GM23248 (cell line): ENCODE measurements at regions not wholly inside any gene's neighbourhood (a gene's known extent, or its start where the extent isn't known, plus 50 kb on each side); places are given as distances from the start of the nearest gene placed in this dataset.

Source experiments
- DNase-seq: peaks from one replicate; pipeline ENCODE4 v3.0.0-alpha.2; 2015
- H2AFZ ChIP-seq: fragments of 200-600 bp; sonication (generic); 2 replicates; pipeline ENCODE4 v1.6.1; 2016; ENCODE audit warnings: antibody characterized with exemption
- H3F3A ChIP-seq: fragments of 200-600 bp; sonication (generic); 2 replicates; pipeline ENCODE4 v1.6.1; 2016; ENCODE audit warnings: mild to moderate bottlenecking, antibody characterized with exemption, mixed run types; ENCODE audit not compliant: insufficient read depth
- H3K27ac ChIP-seq: fragments of 200-600 bp; sonication (generic); 2 replicates; pipeline ENCODE4 v1.5.1; 2016; ENCODE audit warnings: mild to moderate bottlenecking
- H3K27me3 ChIP-seq: fragments of 200-600 bp; sonication (generic); replicated peaks from 2 replicates; pipeline ENCODE4 v1.6.1; 2016; ENCODE audit warnings: mild to moderate bottlenecking; ENCODE audit not compliant: insufficient read depth
- H3K36me3 ChIP-seq: fragments of 200-600 bp; sonication (generic); 2 replicates; pipeline ENCODE4 v1.6.1; 2016; ENCODE audit warnings: low read depth, mild to moderate bottlenecking
- H3K4me1 ChIP-seq: fragments of 200-600 bp; sonication (generic); 2 replicates; pipeline ENCODE4 v1.6.1; 2016; ENCODE audit warnings: mild to moderate bottlenecking; ENCODE audit not compliant: insufficient read depth
- H3K4me2 ChIP-seq: fragments of 200-600 bp; sonication (generic); one replicate; pipeline ENCODE4 v1.6.1; 2016; ENCODE audit warnings: mild to moderate bottlenecking; ENCODE audit not compliant: unreplicated experiment
- H3K4me3 ChIP-seq: fragments of 200-600 bp; sonication (generic); 2 replicates; pipeline ENCODE4 v1.5.1; 2016; ENCODE audit warnings: mild to moderate bottlenecking
- H3K79me2 ChIP-seq: fragments of 200-600 bp; sonication (generic); 2 replicates; pipeline ENCODE4 v1.6.1; 2016; ENCODE audit warnings: mild to moderate bottlenecking; ENCODE audit not compliant: insufficient read depth
- H3K9ac ChIP-seq: fragments of 200-600 bp; sonication (generic); 2 replicates; pipeline ENCODE4 v1.6.1; 2016; ENCODE audit warnings: mild to moderate bottlenecking
- H3K9me2 ChIP-seq: fragments of 200-600 bp; sonication (generic); 2 replicates; pipeline ENCODE4 v1.6.1; 2016; ENCODE audit warnings: mixed run types, mild to moderate bottlenecking, moderate library complexity; ENCODE audit not compliant: insufficient read depth
- H3K9me3 ChIP-seq: fragments of 200-600 bp; sonication (generic); one replicate; pipeline ENCODE4 v1.6.1; 2017; ENCODE audit warnings: low read depth
- H4K20me1 ChIP-seq: fragments of 200-600 bp; sonication (generic); 2 replicates; pipeline ENCODE4 v1.6.0; 2016; ENCODE audit not compliant: insufficient read depth
- EZH2 ChIP-seq: fragments of 200-600 bp; sonication (generic); IDR thresholded peaks from 2 replicates; pipeline ENCODE4 v1.6.1; 2018; ENCODE audit warnings: antibody characterized with exemption, mild to moderate bottlenecking; ENCODE audit not compliant: insufficient read depth, poor library complexity, severe bottlenecking
- EZH2phosphoT487 ChIP-seq: fragments of 200-600 bp; sonication (generic); IDR thresholded peaks from 2 replicates; pipeline ENCODE4 v1.6.1; 2018; ENCODE audit warnings: antibody characterized with exemption, moderate library complexity, mild to moderate bottlenecking, low read depth; ENCODE audit not compliant: insufficient read depth
- WGBS, 2 experiments: methylation state at CpG; one replicate each; pipeline ENCODE4 v1.1.6; 2015 to 2017; ENCODE audit warnings: low lambda C conversion rate in 2 of 2, low coverage in 1 of 2; ENCODE audit errors: missing lambda C conversion rate in 2 of 2; 5-methylcytosine and 5-hydroxymethylcytosine counted together
- in situ Hi-C: fragments of 300-500 bp; cut with MboI; formaldehyde crosslinking; loops from 2 replicates; pipeline ENCODE4 v1.15.0; 2020

DNA sequence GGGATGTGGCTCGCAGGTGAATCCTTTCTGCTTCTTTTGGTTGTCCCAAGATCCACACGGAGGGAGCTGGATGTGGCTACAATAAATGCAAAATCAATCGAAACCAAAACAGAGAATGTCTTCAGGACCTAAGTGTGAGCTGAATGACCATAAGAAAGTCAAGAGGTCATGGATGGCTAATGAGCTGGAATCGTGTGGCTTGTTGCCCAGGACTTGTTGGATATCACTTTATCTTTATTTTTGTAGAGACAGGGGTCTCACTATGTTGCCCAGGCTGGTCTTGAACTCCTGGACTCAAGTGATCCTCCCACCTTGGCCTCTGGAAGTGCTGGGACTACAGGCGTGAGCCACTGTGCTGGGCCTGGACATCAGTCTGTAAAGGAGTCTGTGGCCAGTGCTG lies 326.8 kb upstream of the N4BP1 start:
- DNase-seq, result no peak
- Histone ChIP-seq H4K20me1 (no peaks in the 10 kb centered on the region), H3K27me3 (no peaks in the 10 kb centered on the region), H2AFZ (no peak overlapping the region), H3K9ac (no peak overlapping the region), H3F3A (no peaks in the 10 kb centered on the region), H3K79me2 (no peaks in the 10 kb centered on the region), H3K4me1 (no peaks in the 10 kb centered on the region), H3K27ac (no peak overlapping the region), H3K36me3 (no peaks in the 10 kb centered on the region), H3K4me3 (no peak overlapping the region), H3K9me2 (no peaks in the 10 kb centered on the region), H3K4me2 (no peak overlapping the region), H3K9me3 (no peaks in the 10 kb centered on the region)
- in situ Hi-C loops, result no loop called here
- no peak for TF ChIP-seq EZH2phosphoT487
- no peak for TF ChIP-seq EZH2
- WGBS, 2 experiments, result 17 to 23% methylated on average over 5 of the region's 5 CpGs

DNA sequence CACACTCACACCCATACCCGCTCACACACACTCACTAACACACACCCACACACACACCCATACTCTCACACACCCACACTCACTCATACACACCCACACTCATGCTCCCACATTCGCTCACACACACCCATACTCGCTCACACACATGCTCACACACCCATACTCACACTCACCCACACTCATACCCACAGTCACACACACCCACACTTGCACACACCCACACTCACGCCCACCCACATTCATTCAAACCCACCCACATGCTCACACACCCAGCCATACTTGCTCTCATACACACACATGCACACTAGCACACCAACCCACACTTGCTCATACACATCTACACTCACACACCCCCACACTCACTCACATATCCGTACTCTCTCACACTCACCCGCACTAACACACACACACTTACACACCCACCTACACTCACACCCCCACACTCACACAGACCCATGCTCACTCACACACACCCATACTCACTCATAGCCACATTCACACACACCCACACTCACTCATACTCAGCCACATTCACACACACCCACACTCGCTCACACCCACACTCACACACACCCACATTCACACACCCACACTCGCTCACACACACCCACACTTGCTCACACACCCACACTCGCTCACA lies 322.4 kb upstream of the N4BP1 start:
- H3K9ac ChIP-seq, result no peak overlapping the region
- H4K20me1 ChIP-seq, result no peaks in the 10 kb centered on the region
- H3K4me2 ChIP-seq, result no peak overlapping the region
- TF ChIP-seq EZH2 (no peak), EZH2phosphoT487 (no peak)
- DNase-seq, result no peak
- no peak overlapping the region for H3K4me3 ChIP-seq
- no peaks in the 10 kb centered on the region for H3K79me2 ChIP-seq
- H3K27me3 ChIP-seq, result no peaks in the 10 kb centered on the region
- H3K27ac ChIP-seq, result no peak overlapping the region
- WGBS, 2 experiments, result 35 to 38% methylated on average over 9 of the region's 9 CpGs
- no peak overlapping the region for H2AFZ ChIP-seq
- H3K36me3 ChIP-seq, result no peaks in the 10 kb centered on the region
- H3K9me3 ChIP-seq, result no peaks in the 10 kb centered on the region
- no peaks in the 10 kb centered on the region for H3F3A ChIP-seq
- H3K4me1 ChIP-seq, result no peaks in the 10 kb centered on the region
- in situ Hi-C loops, result no loop called here
- H3K9me2 ChIP-seq, result no peaks in the 10 kb centered on the region

DNA sequence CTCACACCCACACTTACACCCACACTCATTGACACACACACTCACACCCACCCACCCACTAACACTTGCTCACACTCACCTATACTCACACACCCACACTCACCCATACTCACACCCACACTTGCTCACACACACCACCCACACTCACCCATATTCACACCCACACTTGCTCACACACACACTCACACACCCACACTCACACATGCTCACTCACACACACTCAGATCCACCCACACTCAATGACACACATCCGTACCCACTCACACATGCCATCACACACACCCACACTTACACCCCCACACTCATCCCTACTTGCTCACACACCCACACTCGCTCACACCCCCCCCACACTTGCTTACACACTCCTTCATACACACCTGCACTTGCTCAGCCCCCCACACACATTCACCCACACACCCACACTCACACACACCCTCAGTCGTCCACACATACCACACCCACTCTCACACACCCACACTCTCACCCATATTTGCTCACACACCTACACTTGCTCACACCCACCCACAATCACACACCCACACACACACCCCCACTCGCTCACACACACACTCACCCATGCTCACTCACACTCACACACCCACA lies 321.1 kb upstream of the N4BP1 start:
- WGBS, 2 experiments, result 34 to 45% methylated on average over 3 to 4 of the region's 4 CpGs
- no peaks in the 10 kb centered on the region for H3K27me3 ChIP-seq
- H2AFZ ChIP-seq, result no peak overlapping the region
- TF ChIP-seq EZH2, result no peak
- TF ChIP-seq EZH2phosphoT487, result no peak
- no peaks in the 10 kb centered on the region for H3F3A ChIP-seq
- no peak overlapping the region for H3K27ac ChIP-seq
- no peaks in the 10 kb centered on the region for H3K36me3 ChIP-seq
- no peaks in the 10 kb centered on the region for H3K79me2 ChIP-seq
- H3K4me2 ChIP-seq, result no peak overlapping the region
- H3K4me1 ChIP-seq, result no peaks in the 10 kb centered on the region
- no peaks in the 10 kb centered on the region for H4K20me1 ChIP-seq
- DNase-seq, result no peak
- no peak overlapping the region for H3K9ac ChIP-seq
- in situ Hi-C loops, result no loop called here
- no peaks in the 10 kb centered on the region for H3K9me2 ChIP-seq
- H3K4me3 ChIP-seq, result no peak overlapping the region
- no peaks in the 10 kb centered on the region for H3K9me3 ChIP-seq

DNA sequence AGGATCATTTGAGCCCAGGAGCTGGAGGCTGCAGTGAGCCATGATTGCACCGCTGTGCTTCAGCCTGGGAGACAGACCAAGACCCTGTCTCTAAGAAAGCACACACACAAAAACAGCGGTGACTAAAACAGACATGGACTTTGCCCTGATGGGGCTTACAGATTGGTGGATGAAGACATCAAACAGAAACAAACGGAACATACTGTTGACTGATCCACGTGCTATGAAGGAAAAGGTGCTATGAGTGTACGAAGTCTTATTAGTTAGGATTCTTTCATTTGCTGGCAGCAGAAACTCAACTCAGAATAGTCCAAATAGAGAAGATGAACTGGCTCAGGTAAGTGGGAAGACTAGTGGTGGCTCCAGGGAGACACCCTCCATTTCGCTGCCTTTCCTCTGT lies 309.8 kb upstream of the N4BP1 start:
- in situ Hi-C loops, result no loop called here

More for the DNA sequence above, 309.8 kb upstream of the N4BP1 start:
- TF ChIP-seq EZH2, result no peak
- no peak for TF ChIP-seq EZH2phosphoT487
- Histone ChIP-seq H3K27ac (no peak overlapping the region), H3K4me3 (no peak overlapping the region), H3K9ac (no peak overlapping the region), H3K27me3 (no peaks in the 10 kb centered on the region), H3K9me2 (no peaks in the 10 kb centered on the region), H2AFZ (no peak overlapping the region), H3K4me1 (no peaks in the 10 kb centered on the region), H3K36me3 (no peaks in the 10 kb centered on the region), H3F3A (no peaks in the 10 kb centered on the region), H3K9me3 (no peaks in the 10 kb centered on the region), H3K4me2 (no peak overlapping the region), H4K20me1 (no peaks in the 10 kb centered on the region), H3K79me2 (no peaks in the 10 kb centered on the region)
- 38 to 41% methylated on average over 6 of the region's 6 CpGs for WGBS, 2 experiments
- DNase-seq, result no peak
